ENCODE measurements at regions not wholly inside any gene's neighbourhood (a gene's known extent, or its start where the extent isn't known, plus 50 kb on each side); places are given as distances from the start of the nearest gene placed in this dataset.

- no peak for TF ChIP-seq POLR2A (IDR thresholded peaks at IDR 0.05)
- no peak for TF ChIP-seq EP300 (IDR thresholded peaks at IDR 0.05)
- TF ChIP-seq CTCF (IDR thresholded peaks at IDR 0.05), result no peak
- no peak for TF ChIP-seq POLR2AphosphoS5 (IDR thresholded peaks at IDR 0.05)
Observed at GRCh38 chr11:96579656-96580055, 189.8 kb downstream of the JRKL start.

All from sigmoid colon (tissue), 4 donors.